HG02943 (cell line): ENCODE measurements at regions not wholly inside any gene's neighbourhood (a gene's known extent, or its start where the extent isn't known, plus 50 kb on each side); places are given as distances from the start of the nearest gene placed in this dataset.

Source experiments
- ATAC-seq: cut with Tn5 transposase; IDR thresholded peaks from one replicate; pipeline ENCODE4 v1.9.1; 2021; ENCODE audit warnings: mild to moderate bottlenecking, low read depth, moderate library complexity; ENCODE audit not compliant: unreplicated experiment

DNA sequence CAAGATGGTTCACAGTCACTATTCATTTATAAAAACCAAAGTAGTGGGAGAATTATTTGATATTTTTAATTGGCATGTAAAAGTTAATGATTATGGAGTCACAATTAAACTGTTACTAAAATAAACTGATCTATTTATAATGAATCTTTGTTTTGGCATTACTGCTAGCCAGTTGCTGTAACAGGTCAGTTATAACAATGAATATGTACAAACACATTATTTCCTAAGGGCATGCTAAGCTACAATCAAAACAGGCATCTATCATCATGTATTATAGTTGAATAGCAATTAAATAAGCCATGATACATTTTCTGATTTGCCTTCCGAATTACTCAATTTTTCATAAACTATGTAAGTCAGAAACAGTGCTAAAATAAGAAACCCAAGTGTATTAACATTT, 518.3 kb downstream of the SLC16A7 start:
- ATAC-seq = no peak

DNA sequence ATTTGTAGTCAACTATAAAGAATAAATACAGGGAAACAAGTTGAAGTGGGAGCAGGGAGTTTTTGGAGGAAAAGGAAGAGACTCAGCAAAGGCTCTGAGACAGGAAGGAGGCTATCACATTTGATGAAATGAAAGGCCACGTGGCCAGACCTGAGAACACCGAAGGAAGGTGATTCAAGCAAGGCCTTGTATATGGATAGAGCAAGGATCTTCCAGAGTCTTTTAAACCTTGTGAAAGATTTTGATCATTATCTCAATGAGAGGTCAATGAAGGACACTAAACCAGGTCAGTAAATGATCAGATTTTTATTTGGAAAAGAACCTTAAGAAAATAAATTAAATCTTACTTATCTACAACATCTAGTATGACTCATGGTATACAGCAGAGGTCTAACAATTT, 523.5 kb downstream of the SLC16A7 start:
- ATAC-seq = no peak

DNA sequence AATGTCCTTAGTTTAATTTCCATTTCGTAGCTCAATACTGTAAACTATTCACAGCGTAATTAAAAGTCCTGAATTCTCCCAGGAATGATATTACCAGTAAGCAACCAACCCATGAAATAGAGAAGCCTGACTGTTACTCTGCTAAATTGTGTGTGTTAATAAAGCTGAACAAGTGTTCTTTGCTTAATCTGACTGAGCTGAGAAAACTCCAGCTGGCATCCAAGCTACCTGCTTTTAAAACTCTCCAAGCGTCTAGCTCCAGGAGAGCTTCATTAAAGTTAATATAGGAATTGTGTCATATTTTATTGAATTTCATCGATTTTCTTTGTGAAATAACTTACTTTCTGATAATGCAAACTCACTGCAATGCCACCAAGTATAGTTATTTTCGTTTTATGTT, 524.4 kb downstream of the SLC16A7 start:
- no peak for ATAC-seq

DNA sequence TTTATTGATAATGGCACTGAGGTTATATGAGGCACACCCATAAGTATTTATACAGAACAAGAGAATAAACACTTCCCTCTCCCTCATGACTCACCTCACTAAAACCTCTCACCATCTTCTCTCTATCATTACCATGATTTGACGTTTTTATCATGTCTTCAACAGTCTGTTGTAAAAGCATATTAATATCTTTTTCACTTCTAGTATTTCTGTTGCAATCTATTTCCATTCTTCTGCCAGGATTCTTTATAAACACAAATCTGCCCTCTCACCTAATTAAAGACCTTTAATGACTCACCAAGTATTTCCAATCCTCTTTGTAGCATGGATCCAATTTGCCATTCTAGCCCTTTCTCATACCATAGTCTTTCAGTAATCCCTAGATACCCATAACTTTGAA, 527.7 kb downstream of the SLC16A7 start:
- ATAC-seq = no peak

DNA sequence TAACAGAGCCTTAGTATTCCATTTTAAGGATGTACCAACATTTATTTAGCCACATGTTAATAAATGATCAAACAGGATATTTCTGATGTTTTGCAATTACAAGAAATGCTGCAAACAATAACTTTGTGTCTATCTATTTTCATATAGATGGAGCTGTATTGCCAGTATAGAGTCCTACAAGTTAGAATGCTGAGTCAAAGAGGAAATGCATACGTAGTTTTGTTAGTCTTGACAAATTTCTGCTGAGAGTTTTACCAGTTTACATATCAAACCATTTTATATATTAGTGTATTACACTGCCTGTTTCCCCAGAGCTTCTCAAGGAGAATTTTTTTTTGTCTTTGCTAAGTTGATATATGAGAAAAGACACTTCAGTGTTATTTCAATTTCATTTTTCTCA, 541.7 kb downstream of the SLC16A7 start:
- ATAC-seq = no peak

DNA sequence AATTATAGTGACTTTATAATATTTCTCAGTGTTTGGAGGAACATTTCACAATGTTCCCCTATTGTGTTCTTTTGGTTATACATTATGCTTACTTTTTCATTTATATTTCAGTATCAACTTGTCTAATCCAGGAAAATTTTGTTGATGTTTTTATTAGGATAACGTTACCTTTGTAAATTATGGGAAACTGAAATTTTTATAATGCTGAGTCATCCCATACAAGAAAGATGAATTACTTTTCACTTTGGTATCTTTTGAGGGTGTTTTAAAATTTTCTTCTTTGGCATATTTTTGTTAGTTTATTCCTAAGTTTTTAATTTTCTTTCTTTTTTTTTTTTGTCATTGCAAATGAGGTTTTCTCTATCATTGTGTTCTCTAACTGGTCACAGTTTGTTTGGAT, 542.7 kb downstream of the SLC16A7 start:
- ATAC-seq = no peak

DNA sequence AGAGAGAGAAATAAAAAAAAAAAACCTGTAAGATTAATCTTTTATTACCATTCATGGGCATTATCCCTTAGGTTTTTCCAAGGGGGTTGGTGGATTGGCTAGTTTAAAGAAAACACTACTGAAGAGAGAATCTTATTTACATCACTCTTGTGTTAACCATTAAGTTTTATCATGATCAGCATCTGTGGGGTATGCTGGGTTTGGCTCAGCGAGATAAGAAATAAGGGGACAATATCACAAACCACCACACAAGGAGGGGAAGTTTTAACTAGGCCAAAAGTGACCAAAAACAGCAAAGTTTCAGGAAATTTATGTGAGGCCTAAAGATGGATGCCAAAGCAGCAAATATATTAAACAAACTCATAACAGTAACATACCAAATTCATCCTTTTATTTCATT, 548.6 kb downstream of the SLC16A7 start:
- ATAC-seq = no peak

DNA sequence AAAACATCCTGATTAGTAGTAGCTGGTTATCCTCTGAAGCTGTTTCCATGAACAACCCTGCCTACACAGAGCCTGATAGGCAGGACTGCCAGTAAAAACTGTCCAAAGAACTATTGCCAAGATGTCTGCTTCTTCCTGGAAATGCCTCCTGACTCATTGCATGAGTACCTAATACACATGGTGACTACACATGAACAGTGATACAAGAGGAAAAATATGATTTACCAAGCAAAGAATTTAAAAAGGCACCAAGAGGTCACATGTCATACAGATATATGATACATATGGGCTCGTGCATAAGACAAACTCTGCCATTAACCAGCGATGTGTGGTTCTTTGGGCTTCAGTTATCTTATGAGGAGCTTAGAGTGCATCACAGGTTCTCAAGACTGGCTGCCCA, 552.3 kb downstream of the SLC16A7 start:
- no peak for ATAC-seq

DNA sequence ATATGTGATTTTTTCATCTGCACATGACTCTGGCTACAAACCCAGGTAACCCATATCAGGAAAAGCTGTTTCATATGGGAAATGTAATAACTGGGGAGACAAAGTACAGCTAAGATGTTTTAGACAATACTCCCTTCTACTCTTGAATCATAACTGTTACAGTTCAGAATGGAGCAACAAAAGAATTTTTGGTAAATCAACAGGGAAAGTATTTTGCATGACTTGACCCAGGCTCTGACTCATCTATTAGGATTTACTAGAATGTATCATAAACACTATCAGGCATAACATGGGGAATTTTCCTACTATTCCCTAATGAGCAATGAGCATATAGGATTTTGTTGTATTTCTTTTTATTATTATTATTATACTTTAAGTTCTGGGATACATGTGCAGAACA, 553.0 kb downstream of the SLC16A7 start:
- no peak for ATAC-seq

DNA sequence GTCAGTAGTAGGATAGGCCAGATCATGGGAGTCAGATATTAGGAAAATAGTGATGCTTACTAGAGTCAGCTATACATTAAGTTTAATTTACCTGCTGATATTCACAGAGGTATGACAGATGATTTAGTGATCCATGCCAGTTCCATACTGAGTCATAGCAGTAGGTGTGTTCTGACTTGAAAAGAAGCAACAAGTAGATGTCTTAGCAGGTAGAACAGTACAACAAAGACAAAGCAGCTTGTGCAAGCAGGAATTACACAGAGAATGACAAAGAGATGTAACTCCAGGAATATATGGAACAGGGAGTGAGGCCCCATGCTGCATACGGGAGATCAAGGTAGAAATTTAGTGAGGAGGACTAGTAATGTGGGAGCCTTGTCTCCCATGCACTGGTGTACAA, 556.9 kb downstream of the SLC16A7 start:
- no peak for ATAC-seq

DNA sequence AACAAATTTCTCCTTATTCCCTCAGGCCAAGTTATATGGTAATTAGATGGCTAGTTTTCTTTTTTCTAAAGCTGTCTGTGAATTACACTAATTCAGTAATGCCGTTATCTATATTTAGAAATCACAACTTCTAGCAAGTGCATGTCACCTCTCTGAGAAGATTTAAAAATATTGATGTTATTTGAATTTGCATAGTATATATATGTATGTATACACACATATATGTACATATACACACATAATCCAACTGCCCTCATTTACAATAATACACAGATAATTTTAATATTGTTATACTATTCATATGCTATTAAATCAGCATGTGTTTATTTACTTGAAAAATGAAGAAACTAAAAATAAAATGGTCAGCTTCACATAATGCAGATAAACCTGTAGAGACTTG, 563.9 kb downstream of the SLC16A7 start:
- no peak for ATAC-seq

DNA sequence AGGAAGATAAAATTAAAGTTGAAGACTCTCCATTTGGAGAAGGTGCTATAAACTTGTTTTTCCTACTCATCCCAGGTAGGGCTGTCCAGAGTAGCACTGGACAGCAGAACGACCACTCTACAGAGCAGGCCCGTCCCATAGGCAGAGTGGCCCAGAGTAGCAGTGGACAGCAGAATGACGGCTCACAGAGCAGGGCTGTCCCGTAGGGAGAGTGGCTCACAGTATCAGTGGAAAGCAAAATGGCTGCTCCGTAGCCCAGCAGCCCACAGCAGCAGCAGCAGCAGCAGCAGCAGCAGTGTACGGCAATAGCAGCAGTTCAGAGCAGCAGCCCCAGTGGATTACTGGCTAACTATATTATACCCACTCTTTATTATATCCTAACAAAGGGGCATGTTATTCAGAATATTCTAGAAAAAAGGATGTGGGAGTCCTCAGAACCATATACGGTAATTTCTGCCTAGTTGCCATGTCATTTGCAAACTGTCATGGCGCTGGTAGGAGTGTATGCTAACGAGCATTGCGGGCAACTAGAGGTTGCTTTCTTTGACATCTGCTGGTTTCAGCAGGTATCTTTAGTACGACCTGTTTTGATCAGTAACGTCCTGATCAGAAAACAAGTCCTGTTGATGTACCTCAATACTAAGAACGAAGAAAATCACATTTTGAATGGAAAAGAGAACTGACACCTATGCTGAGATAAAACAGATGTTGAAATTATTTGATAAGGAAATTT, 567.3 kb downstream of the SLC16A7 start:
- ATAC-seq = no peak

DNA sequence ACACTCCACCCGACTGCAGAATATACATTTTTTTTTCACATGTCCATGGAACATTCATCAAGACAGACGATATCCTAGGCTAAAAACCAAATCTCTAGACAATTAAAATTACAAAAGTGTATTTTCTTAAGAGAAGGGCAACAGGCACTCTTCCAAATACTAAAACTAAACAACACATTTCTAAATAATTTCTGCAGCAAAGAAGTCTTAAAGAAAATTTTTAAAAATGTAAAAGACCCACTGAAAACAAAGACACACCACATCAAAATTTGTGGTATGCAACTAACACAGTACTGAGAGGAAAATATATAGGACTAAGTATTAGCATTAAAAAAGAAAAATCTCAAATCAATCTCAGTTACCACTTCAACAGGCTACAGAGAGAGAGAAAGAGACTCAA, 570.0 kb downstream of the SLC16A7 start:
- ATAC-seq = no peak

DNA sequence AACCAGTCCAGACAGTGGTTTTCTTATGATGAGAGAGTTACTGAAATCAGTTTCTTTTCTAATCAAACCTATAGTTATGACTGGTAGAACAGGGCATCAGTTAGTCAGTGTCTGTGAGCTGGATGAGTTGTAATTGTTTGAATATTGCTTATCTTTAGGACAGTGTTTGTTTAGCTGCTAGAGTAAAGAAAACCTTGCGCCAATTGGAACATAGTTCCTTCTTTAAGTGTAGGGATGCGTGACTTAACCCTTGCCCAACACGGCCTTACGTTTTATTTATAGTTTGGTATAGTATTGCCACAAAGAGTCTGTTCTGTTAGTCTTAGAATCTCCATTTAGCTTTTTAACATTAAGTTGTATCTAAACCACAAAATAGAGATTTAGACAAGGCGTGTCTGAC, 572.6 kb downstream of the SLC16A7 start:
- ATAC-seq = no peak

DNA sequence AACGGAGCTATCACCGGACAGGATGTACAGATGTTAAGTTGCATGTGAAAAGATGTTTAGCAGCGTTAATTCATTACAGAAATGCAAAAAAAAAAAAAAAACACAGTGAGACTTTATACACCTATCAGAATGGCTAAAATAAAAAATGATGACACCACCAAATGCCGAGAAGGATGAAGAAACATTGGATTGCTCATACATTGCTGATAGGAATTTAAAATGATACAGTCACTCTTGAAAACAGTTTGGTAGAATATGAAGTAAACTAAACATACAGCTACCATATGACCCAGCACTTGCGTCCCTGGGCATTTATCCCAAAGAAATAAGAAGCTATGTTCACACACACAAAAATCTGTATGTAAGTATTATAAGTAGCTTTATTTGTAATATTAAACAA, 574.1 kb downstream of the SLC16A7 start:
- no peak for ATAC-seq

DNA sequence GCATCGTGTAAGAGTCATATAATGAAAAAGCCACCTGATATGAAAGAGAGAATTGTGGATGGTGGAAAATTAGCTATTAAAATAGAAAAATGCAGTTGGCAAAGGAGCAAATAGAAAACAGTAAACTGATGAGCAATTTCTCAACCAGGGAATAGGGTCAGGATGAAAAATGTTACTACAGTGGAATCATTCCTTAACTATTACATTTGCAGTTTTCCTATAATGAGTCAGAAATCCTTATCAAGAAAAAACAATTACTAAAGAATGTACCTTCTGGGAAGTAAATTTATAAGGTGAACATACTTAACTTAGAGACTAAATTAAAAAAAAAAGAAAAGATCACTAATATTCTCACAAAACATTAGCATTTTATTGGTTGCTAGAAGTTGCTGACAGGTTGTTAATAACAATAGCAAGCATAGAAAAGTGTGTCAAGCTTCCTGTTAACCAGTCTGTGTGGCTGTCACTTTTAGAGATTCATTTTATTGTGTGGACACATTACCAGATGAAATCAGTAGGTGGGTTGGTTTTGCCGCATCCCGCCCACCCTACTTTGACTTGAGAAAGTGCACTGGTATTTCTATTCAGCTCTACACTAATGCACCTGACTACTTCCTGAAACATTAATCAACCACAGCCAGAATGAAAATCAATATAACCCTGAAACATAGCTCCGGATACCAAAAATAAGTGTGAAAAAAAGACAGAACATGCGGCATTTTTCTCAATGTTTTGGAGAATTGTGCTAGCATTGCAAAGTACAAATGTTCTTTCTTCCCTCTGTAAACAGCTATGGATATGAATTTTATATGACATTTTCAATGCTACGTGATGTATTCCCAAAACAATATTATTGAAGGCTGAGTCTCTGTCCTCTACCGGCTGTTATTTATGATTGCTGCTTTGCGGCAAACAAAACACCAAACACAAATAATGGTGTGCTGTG, 576.7 kb downstream of the SLC16A7 start:
- ATAC-seq = no peak

DNA sequence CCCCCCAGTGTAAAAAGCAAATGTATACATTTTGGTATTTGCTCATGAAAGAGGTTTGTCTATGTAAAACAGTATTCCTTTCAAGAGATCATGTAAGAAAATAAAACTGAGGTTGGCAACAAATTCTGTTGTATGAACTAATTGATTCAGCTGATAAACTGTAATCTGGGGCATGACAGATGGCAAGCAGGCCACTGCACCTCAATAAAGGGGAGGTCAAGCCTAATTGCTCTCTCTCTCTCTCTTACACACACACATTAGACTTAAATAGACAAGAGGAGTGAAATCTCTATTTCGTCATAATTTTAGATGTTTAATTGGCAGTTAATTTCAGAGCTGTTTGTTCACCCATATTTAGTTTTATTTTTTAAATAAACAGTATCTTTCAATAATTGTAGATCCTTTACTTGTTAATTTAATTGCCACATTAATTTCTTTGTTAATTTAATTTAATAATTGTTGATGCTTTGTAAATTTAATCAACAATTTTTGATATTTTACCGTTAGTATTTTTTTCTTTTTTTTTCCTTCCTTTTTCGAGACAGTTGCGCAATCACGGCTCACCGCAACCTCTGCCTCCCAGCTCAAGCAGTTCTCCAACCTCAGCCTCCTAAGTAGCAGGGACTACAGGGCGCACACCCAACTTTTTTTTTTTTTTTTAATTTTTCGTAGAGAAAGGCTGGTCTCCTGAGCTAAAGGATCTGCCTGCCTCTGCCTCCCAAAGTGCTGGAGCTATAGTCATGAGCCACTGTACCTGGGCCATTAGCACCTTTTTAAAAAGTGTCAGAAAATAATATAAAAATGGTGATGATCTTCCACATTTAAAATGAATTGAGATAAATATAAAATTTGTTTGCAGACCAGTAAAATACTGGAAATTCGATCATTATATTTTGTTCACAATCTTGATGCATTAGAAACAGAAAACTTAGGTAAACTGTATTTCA, 577.7 kb downstream of the SLC16A7 start:
- ATAC-seq = no peak

DNA sequence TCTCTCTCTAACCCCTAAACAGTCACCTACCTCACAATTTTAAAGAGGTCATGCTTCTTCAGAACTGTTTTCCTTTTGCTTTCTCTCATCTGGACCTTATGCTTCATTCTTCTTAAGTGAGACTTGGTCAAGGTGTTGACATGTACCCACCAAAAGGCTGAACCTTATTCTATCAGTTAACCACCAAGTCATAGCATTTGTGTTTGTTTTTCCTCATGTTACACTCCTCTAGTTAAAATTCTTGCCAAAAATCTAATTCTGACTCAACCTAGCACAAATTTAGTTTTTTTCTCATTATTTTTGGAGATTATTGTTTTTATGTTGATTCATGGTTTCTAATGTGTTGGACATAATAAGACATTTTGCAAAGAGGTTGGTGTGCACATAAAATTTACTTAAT, 578.6 kb downstream of the SLC16A7 start:
- no peak for ATAC-seq

DNA sequence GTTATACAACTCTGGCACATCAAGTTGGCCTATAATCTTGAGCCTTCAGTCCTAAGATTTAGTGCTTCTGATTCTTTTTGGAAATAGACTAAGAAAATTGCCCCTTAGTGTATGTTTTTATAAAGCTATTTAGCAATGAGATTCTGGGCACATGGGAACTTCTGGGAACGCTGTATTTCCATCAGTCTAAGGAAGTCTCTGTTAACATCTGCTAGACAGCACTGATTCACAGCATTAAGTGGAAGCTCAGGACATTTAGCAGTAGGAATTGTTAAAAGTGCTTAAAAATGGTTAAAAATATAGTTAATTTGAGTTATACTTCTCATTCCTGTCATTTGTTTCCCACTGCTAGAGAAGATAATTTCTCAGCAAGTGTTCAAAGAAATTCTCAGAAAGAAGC, 579.1 kb downstream of the SLC16A7 start:
- no peak for ATAC-seq

DNA sequence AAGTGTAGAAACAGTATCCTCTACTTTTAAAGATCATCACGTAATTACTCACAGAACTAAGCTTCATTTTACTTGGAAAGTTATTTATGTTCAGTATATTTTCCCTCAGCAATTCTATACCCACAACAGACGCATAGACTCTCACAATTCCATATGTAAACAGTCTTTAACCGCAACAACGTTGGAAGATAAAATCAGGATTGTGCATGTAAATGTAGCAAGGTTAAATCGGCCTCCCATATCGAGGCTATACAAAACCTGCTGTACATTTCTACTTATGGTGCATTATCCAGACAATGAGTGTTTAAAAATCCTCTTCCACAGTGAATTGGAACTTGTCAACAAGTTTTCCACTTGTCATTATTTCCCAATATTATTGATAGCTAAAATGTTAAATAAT, 581.1 kb downstream of the SLC16A7 start:
- no peak for ATAC-seq

DNA sequence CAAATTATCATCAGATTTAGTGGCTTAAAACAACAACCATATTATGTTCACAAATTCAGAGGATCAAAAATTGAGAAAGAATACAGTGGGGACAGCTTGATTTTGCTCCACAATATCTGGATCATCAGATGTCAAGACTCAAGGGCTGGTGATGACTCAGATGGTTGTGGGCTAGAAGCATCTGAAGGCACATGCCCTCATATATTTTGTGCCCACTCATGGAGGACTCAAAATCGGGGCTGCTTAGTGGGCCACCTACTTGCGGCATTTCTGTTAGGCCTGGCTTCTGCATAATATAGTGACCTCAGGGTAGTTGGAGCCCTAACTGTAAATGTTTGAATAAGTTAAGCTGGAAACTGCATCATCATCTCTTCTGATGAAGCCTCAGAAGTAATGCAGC, 584.5 kb downstream of the SLC16A7 start:
- no peak for ATAC-seq
